Transverse colon (tissue), 4 donors: ENCODE measurements at regions not wholly inside any gene's neighbourhood (a gene's known extent, or its start where the extent isn't known, plus 50 kb on each side); places are given as distances from the start of the nearest gene placed in this dataset.

Experiments
- DNase-seq: peaks from one replicate; pipeline ENCODE4 v3.0.0-alpha.2; 2019
- H3K27ac ChIP-seq, 4 donors: fragments of 200-600 bp; sonication (generic); 2 replicates each; pipeline ENCODE4 v1.5.1; 2016 to 2018; ENCODE audit warnings: inconsistent platforms in 4 of 4
- H3K27me3 ChIP-seq: fragments of 200-600 bp; sonication (generic); 2 replicates; pipeline ENCODE4 v1.5.1; 2017; ENCODE audit warnings: inconsistent platforms
- H3K36me3 ChIP-seq, 4 donors: fragments of 200-600 bp; sonication (generic); 2 replicates each; pipeline ENCODE4 v1.5.1; 2017 to 2019; ENCODE audit warnings: inconsistent platforms in 4 of 4
- H3K4me1 ChIP-seq, 4 donors: fragments of 200-600 bp; sonication (generic); 2 replicates each; pipeline ENCODE4 v1.5.1; 2017 to 2020; ENCODE audit warnings: inconsistent platforms in 4 of 4
- H3K4me3 ChIP-seq, 4 donors: fragments of 200-600 bp; sonication (generic); 1 replicate in 1 of 4; 2 replicates in 3 of 4; pipeline versions ENCODE4 v1.5.1 to v1.6.1; 2017 to 2019; ENCODE audit warnings: inconsistent platforms in 4 of 4
- H3K9me3 ChIP-seq, 2 donors: fragments of 200-600 bp; sonication (generic); 2 replicates each; pipeline ENCODE4 v1.5.1; 2017 to 2019; ENCODE audit warnings: inconsistent platforms in 2 of 2
- CTCF ChIP-seq, 5 experiments: fragments of 200-600 bp in 3 of 5; fragments of 450-650 bp in 2 of 5; sonication (generic) in 3 of 5; IDR thresholded peaks; 1 replicate in 2 of 5; 2 replicates in 3 of 5; pipeline ENCODE4 v1.5.1; 2016 to 2017; ENCODE audit warnings: antibody characterized with exemption in 5 of 5, inconsistent platforms in 3 of 5, mild to moderate bottlenecking in 2 of 5, moderate library complexity in 1 of 5
- EP300 ChIP-seq: sonication (generic); formaldehyde crosslinking; IDR thresholded peaks from one replicate; pipeline ENCODE4 v1.6.1; 2017; ENCODE audit warnings: antibody characterized with exemption, low read depth
- POLR2A ChIP-seq: fragments of 450-650 bp; IDR thresholded peaks from one replicate; pipeline ENCODE4 v1.6.1; 2016; ENCODE audit warnings: antibody characterized with exemption, mild to moderate bottlenecking, moderate library complexity
- POLR2AphosphoS5 ChIP-seq, 3 donors: sonication (generic); formaldehyde crosslinking; IDR thresholded peaks; one replicate each; pipeline ENCODE4 v1.6.1; 2016; ENCODE audit warnings: antibody characterized with exemption in 3 of 3
- WGBS, 2 donors: methylation state at CpG; one replicate each; pipeline ENCODE4 v1.1.5; 2018; ENCODE audit warnings: low coverage in 1 of 2; 5-methylcytosine and 5-hydroxymethylcytosine counted together
- in situ Hi-C, 4 donors: fragments of 200-750 bp; cut with MboI; loops; one replicate each; pipeline versions ENCODE4 v1.15.0 to v1.15.1; 2017; ENCODE audit warnings: low sequenced_read_pairs in 3 of 4, low pct_ligation_motif_present in 1 of 4, low pct_unique_long_range_greater_than_20kb in 1 of 4
- intact Hi-C: fragments of 100-400 bp; cut with DNase I; formaldehyde crosslinking; loops from one replicate; pipeline ENCODE4 v1.15.1; 2023; ENCODE audit warnings: low total_unique reads

- intact Hi-C loops: no loop called here
- Histone ChIP-seq H3K27ac (no peak overlapping the region), H3K4me1 (no peaks in the 10 kb centered on the region), H3K27me3 (no peaks in the 10 kb centered on the region), H3K4me3 (no peak overlapping the region), H3K36me3 (no peaks in the 10 kb centered on the region), H3K9me3 (no peaks in the 10 kb centered on the region)
- no peak for TF ChIP-seq CTCF (IDR thresholded peaks at IDR 0.05)
- no peak for TF ChIP-seq POLR2AphosphoS5 (IDR thresholded peaks at IDR 0.05)
- in situ Hi-C loops: no loop called here
- DNase-seq: no peak
These were observed 602.0 kb downstream of the TBL1XR1 start for GRCh38 chr3:176595307-176595706.

- intact Hi-C loops: no loop called here
- Histone ChIP-seq H3K9me3 (no peaks in the 10 kb centered on the region), H3K27ac (no peak overlapping the region), H3K4me3 (no peak overlapping the region), H3K36me3 (no peaks in the 10 kb centered on the region), H3K4me1 (no peaks in the 10 kb centered on the region), H3K27me3 (no peaks in the 10 kb centered on the region)
- no peak for DNase-seq
- 70 to 83% methylated on average over 1 of the region's 1 CpG for WGBS, 2 donors
- TF ChIP-seq POLR2AphosphoS5 (IDR thresholded peaks at IDR 0.05) (no peak), EP300 (no peak), POLR2A (no peak), CTCF (IDR thresholded peaks at IDR 0.05) (no peak)
- in situ Hi-C loops: no loop called here
These were observed 606.6 kb downstream of the TBL1XR1 start for GRCh38 chr3:176590722-176591121.

GRCh38 chr3:176587089-176587488 lies 610.2 kb downstream of the TBL1XR1 start:
- H3K9me3 ChIP-seq: peaks cover 0 to 5% of the 10 kb centered on the region in 2 donors
- WGBS, 2 donors: 38 to 74% methylated on average over 1 to 2 of the region's 2 CpGs
- no peak overlapping the region for H3K4me3 ChIP-seq
- H3K4me1 ChIP-seq: no peaks in the 10 kb centered on the region
- no peak for DNase-seq
- H3K27me3 ChIP-seq: no peaks in the 10 kb centered on the region
- intact Hi-C loops (no loop called here), in situ Hi-C loops (no loop called here)
- H3K36me3 ChIP-seq: no peaks in the 10 kb centered on the region
- no peak overlapping the region for H3K27ac ChIP-seq
- TF ChIP-seq POLR2AphosphoS5 (IDR thresholded peaks at IDR 0.05) (no peak), EP300 (no peak), POLR2A (no peak), CTCF (IDR thresholded peaks at IDR 0.05) (no peak)

- Histone ChIP-seq H3K27ac (no peak overlapping the region), H3K4me3 (no peak overlapping the region), H3K4me1 (no peaks in the 10 kb centered on the region), H3K36me3 (no peaks in the 10 kb centered on the region), H3K27me3 (no peaks in the 10 kb centered on the region), H3K9me3 (peaks cover 0 to 5% of the 10 kb centered on the region in 2 donors)
- in situ Hi-C loops (no loop called here), intact Hi-C loops (no loop called here)
- no peak for DNase-seq
- TF ChIP-seq POLR2AphosphoS5 (IDR thresholded peaks at IDR 0.05) (no peak), EP300 (no peak), CTCF (IDR thresholded peaks at IDR 0.05) (no peak), POLR2A (no peak)
These were observed 612.7 kb downstream of the TBL1XR1 start for GRCh38 chr3:176584413-176585176.
